Mucosa of stomach (tissue), 1 donor: ENCODE measurements at regions not wholly inside any gene's neighbourhood (a gene's known extent, or its start where the extent isn't known, plus 50 kb on each side); places are given as distances from the start of the nearest gene placed in this dataset.
"Not testable (repeated sequence)": the region's sequence is repeated elsewhere in the genome, so short reads cannot be mapped to it uniquely, and the experiment has no call there.

Source experiments
- H3K27me3 ChIP-seq: one replicate; pipeline ENCODE4 v1.7.0; 2013; ENCODE audit warnings: mild to moderate bottlenecking, low read length; ENCODE audit not compliant: control insufficient read depth, insufficient read depth
- H3K36me3 ChIP-seq: one replicate; pipeline ENCODE4 v1.7.0; 2013; ENCODE audit warnings: low read length; ENCODE audit not compliant: control insufficient read depth, insufficient read depth
- H3K4me1 ChIP-seq: one replicate; pipeline ENCODE4 v1.7.0; 2013; ENCODE audit warnings: mild to moderate bottlenecking, low read length; ENCODE audit not compliant: control insufficient read depth, insufficient read depth
- H3K4me3 ChIP-seq: one replicate; pipeline ENCODE4 v1.7.0; 2013; ENCODE audit warnings: low read length
- H3K9ac ChIP-seq: one replicate; pipeline ENCODE4 v1.7.0; 2013; ENCODE audit warnings: mild to moderate bottlenecking, low read length, moderate library complexity
- H3K9me3 ChIP-seq: one replicate; pipeline ENCODE4 v1.7.0; 2013; ENCODE audit warnings: mild to moderate bottlenecking, low read length, moderate library complexity; ENCODE audit not compliant: control insufficient read depth
- donor health status: Pancreatic carcinoma.

- not testable (repeated sequence) for H3K27me3 ChIP-seq, H3K36me3 ChIP-seq, H3K4me3 ChIP-seq, H3K9me3 ChIP-seq, H3K9ac ChIP-seq
- peaks cover 14% of the 10 kb centered on the region for H3K4me1 ChIP-seq
Measured at GRCh38 chr20:22851679-22852346, 183.3 kb upstream of the SSTR4 start.

- Histone ChIP-seq H3K27me3 (no peaks in the 10 kb centered on the region), H3K9me3 (no peaks in the 10 kb centered on the region), H3K4me3 (no peak overlapping the region)
Measured at GRCh38 chr20:22861231-22861980, 173.7 kb upstream of the SSTR4 start.

DNA sequence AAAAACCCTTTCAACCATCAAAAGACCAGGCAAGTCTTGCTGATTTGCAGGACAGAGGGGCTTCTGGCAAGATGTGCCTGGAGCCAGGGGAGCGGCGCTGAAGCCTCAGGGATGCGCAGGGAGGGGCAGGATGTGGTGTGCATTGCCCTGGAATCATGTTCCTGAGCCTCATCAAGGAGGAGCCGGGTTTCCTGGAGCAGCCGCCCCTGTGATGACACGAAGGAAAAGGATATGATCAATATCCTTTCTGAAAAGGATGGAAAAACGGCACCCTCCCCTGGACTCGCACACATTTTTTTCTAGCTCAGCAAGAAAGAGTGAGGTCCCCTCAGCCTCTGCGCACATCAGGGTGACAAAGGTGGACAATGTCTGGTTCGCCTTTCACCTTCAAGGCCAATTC is 173.1 kb upstream of the SSTR4 start:
- no peaks in the 10 kb centered on the region for H3K9me3 ChIP-seq
- H3K4me3 ChIP-seq, result no peak overlapping the region
- H3K4me1 ChIP-seq, result no peaks in the 10 kb centered on the region
- no peaks in the 10 kb centered on the region for H3K36me3 ChIP-seq
- H3K9ac ChIP-seq, result no peak overlapping the region
- no peaks in the 10 kb centered on the region for H3K27me3 ChIP-seq

More at GRCh38 chr20:22861231-22861980, 173.7 kb upstream of the SSTR4 start:
- no peaks in the 10 kb centered on the region for H3K4me1 ChIP-seq
- H3K9ac ChIP-seq, result no peak overlapping the region
- no peaks in the 10 kb centered on the region for H3K36me3 ChIP-seq

- Histone ChIP-seq H3K4me1 (no peaks in the 10 kb centered on the region), H3K9me3 (no peaks in the 10 kb centered on the region), H3K27me3 (no peaks in the 10 kb centered on the region)
Measured at GRCh38 chr20:22862671-22863230, 172.4 kb upstream of the SSTR4 start.

DNA sequence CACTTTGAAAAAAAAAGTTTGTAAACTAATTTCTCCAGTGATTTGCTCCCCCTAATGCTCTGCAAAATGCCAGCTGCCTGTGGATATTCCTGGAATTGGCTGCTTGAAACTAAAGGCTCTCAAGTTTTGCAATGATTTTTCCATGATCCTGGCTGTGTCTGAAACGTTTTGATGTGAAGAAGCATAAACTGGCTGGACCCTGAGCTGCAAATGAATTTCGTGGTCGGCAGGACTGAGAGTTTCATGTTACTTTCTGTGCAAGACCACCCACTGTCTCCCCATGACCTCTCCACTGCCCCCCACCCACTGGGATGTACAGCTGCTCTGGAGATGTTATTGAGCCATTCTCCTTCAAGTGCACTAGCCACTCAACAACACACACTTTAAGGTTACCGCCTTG is 171.3 kb upstream of the SSTR4 start:
- H3K27me3 ChIP-seq, result no peaks in the 10 kb centered on the region

More at GRCh38 chr20:22862671-22863230, 172.4 kb upstream of the SSTR4 start:
- Histone ChIP-seq H3K36me3 (no peaks in the 10 kb centered on the region), H3K9ac (no peak overlapping the region), H3K4me3 (no peak overlapping the region)

GRCh38 chr20:22866812-22867341 is 168.2 kb upstream of the SSTR4 start:
- no peaks in the 10 kb centered on the region for H3K27me3 ChIP-seq
- no peak overlapping the region for H3K4me3 ChIP-seq
- no peak overlapping the region for H3K9ac ChIP-seq
- H3K9me3 ChIP-seq, result no peaks in the 10 kb centered on the region
- H3K36me3 ChIP-seq, result no peaks in the 10 kb centered on the region
- no peaks in the 10 kb centered on the region for H3K4me1 ChIP-seq

More for the DNA sequence above, 171.3 kb upstream of the SSTR4 start:
- H3K9me3 ChIP-seq, result no peaks in the 10 kb centered on the region
- H3K9ac ChIP-seq, result no peak overlapping the region
- no peaks in the 10 kb centered on the region for H3K36me3 ChIP-seq
- no peaks in the 10 kb centered on the region for H3K4me1 ChIP-seq
- no peak overlapping the region for H3K4me3 ChIP-seq

DNA sequence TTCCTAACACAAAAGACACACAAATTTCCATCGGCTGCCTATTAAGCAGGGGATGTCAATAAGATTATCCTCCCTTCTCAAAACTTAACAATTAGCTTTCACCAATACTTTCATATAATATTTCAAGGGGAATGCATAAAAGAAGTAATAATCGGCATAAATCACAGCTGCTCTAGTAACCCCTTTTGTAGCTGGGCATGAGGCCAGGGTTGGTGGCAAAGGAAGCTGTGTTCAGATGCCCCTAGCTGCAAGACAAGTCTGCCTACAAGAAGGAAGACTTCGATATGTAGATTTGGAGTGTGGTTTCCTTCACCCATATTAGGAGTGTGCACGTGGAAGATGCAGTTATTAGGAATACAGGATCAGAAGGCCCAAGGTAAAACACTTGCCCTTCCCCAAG is 156.9 kb upstream of the SSTR4 start:
- H3K4me3 ChIP-seq, result no peak overlapping the region
- H3K4me1 ChIP-seq, result no peaks in the 10 kb centered on the region
- H3K27me3 ChIP-seq, result peaks cover 4% of the 10 kb centered on the region
- no peaks in the 10 kb centered on the region for H3K9me3 ChIP-seq
- H3K36me3 ChIP-seq, result no peaks in the 10 kb centered on the region
- H3K9ac ChIP-seq, result no peak overlapping the region

GRCh38 chr20:22880277-22880676 is 154.8 kb upstream of the SSTR4 start:
- Histone ChIP-seq H3K9me3 (no peaks in the 10 kb centered on the region), H3K36me3 (no peaks in the 10 kb centered on the region), H3K9ac (no peak overlapping the region), H3K4me1 (no peaks in the 10 kb centered on the region), H3K4me3 (no peak overlapping the region), H3K27me3 (peaks cover 4% of the 10 kb centered on the region)

- Histone ChIP-seq H3K9ac (no peak overlapping the region), H3K36me3 (no peaks in the 10 kb centered on the region), H3K27me3 (no peaks in the 10 kb centered on the region), H3K4me3 (no peak overlapping the region), H3K4me1 (no peaks in the 10 kb centered on the region), H3K9me3 (no peaks in the 10 kb centered on the region)
Measured at GRCh38 chr20:22887796-22888195, 147.3 kb upstream of the SSTR4 start.

GRCh38 chr20:22890594-22891300 is 144.4 kb upstream of the SSTR4 start:
- no peaks in the 10 kb centered on the region for H3K27me3 ChIP-seq
- no peak overlapping the region for H3K9ac ChIP-seq
- no peak overlapping the region for H3K4me3 ChIP-seq
- H3K4me1 ChIP-seq, result no peaks in the 10 kb centered on the region
- H3K9me3 ChIP-seq, result no peaks in the 10 kb centered on the region
- no peaks in the 10 kb centered on the region for H3K36me3 ChIP-seq

DNA sequence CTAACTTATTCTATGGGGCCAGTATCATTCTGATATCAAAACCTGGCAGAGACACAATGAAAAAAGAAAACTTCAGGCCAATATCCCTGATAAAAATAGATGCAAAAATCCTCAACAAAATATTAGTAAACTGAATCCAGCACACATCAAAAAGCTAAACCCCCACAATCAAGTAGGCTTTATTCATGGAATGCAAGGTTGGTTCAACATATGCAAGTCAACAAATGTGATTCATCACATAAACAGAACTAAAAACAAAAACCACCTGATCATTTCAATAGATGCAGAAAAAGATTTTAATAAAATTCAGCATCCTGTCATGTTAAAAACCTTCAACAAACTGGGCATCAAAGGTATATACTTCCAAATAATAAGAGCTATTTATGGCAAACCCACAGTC is 133.9 kb upstream of the SSTR4 start:
- H3K4me1 ChIP-seq, result no peaks in the 10 kb centered on the region
- no peak overlapping the region for H3K4me3 ChIP-seq
- no peak overlapping the region for H3K9ac ChIP-seq
- H3K36me3 ChIP-seq, result no peaks in the 10 kb centered on the region
- no peaks in the 10 kb centered on the region for H3K27me3 ChIP-seq
- no peaks in the 10 kb centered on the region for H3K9me3 ChIP-seq

- Histone ChIP-seq H3K9ac (no peak overlapping the region), H3K27me3 (no peaks in the 10 kb centered on the region), H3K9me3 (no peaks in the 10 kb centered on the region), H3K4me3 (no peak overlapping the region), H3K36me3 (no peaks in the 10 kb centered on the region), H3K4me1 (no peaks in the 10 kb centered on the region)
Measured at GRCh38 chr20:22901921-22902320, 133.2 kb upstream of the SSTR4 start.
